Ascending aorta (tissue), 2 donors: ENCODE measurements at regions not wholly inside any gene's neighbourhood (a gene's known extent, or its start where the extent isn't known, plus 50 kb on each side); places are given as distances from the start of the nearest gene placed in this dataset.

Experiments used
- DNase-seq, 2 donors: peaks; one replicate each; pipeline ENCODE4 v3.0.0-alpha.2; 2019; ENCODE audit warnings: low spot score in 2 of 2
- H3K27ac ChIP-seq, 2 donors: fragments of 200-600 bp; sonication (generic); one replicate each; pipeline ENCODE4 v1.5.1; 2016 to 2017; ENCODE audit warnings: mild to moderate bottlenecking in 1 of 2
- H3K27me3 ChIP-seq: fragments of 200-600 bp; sonication (generic); one replicate; pipeline ENCODE4 v1.5.1; 2017
- H3K36me3 ChIP-seq, 2 donors: fragments of 200-600 bp; sonication (generic); one replicate each; pipeline ENCODE4 v1.5.1; 2016
- H3K4me1 ChIP-seq, 2 donors: fragments of 200-600 bp; sonication (generic); one replicate each; pipeline ENCODE4 v1.5.1; 2016 to 2017; ENCODE audit warnings: mild to moderate bottlenecking in 1 of 2
- H3K4me3 ChIP-seq, 2 donors: fragments of 200-600 bp; sonication (generic); one replicate each; pipeline ENCODE4 v1.5.1; 2016 to 2017; ENCODE audit warnings: mild to moderate bottlenecking in 1 of 2
- H3K9me3 ChIP-seq, 2 donors: fragments of 200-600 bp; sonication (generic); one replicate each; pipeline ENCODE4 v1.5.1; 2016
- intact Hi-C: fragments of 100-400 bp; cut with DNase I; formaldehyde crosslinking; loops from one replicate; pipeline ENCODE4 v1.15.1; 2023
- TF ChIP-seq, protein P1 (sequence below), 3 experiments: fragments of 200-600 bp in 2 of 3; fragments of 450-650 bp in 1 of 3; sonication (generic) in 2 of 3; IDR thresholded peaks; one replicate each; pipeline ENCODE4 v1.5.1; 2016 to 2019; ENCODE audit warnings: antibody characterized with exemption in 3 of 3, mild to moderate bottlenecking in 1 of 3, moderate library complexity in 1 of 3

DNA sequence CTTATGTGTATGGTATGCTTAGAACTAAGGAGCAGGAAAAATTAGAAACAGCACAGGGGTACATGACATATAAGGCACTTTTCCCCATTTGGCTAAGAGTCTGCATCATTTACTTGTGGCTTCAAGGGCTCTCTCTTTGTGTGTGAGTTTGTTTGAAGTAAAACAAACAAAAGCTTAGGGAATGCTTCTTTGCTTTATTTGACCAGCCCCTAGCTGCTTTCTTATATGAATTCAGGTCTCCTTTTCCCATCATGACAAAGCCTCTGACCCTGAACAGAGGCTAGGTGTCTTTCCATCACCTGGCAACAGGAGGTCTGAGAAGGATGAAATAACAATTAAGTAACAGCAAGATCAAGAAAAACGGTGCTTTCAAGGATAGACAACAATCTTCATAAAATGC, 643.8 kb upstream of the ADGRL2 start:
- Histone ChIP-seq H3K4me3 (no peak overlapping the region), H3K4me1 (no peaks in the 10 kb centered on the region), H3K27me3 (no peaks in the 10 kb centered on the region), H3K9me3 (no peaks in the 10 kb centered on the region), H3K27ac (no peak overlapping the region), H3K36me3 (no peaks in the 10 kb centered on the region)
- TF ChIP-seq, protein P1, sequence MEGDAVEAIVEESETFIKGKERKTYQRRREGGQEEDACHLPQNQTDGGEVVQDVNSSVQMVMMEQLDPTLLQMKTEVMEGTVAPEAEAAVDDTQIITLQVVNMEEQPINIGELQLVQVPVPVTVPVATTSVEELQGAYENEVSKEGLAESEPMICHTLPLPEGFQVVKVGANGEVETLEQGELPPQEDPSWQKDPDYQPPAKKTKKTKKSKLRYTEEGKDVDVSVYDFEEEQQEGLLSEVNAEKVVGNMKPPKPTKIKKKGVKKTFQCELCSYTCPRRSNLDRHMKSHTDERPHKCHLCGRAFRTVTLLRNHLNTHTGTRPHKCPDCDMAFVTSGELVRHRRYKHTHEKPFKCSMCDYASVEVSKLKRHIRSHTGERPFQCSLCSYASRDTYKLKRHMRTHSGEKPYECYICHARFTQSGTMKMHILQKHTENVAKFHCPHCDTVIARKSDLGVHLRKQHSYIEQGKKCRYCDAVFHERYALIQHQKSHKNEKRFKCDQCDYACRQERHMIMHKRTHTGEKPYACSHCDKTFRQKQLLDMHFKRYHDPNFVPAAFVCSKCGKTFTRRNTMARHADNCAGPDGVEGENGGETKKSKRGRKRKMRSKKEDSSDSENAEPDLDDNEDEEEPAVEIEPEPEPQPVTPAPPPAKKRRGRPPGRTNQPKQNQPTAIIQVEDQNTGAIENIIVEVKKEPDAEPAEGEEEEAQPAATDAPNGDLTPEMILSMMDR (IDR thresholded peaks at IDR 0.05) = no peak
- no peak for DNase-seq
- intact Hi-C loops = no loop called here

DNA sequence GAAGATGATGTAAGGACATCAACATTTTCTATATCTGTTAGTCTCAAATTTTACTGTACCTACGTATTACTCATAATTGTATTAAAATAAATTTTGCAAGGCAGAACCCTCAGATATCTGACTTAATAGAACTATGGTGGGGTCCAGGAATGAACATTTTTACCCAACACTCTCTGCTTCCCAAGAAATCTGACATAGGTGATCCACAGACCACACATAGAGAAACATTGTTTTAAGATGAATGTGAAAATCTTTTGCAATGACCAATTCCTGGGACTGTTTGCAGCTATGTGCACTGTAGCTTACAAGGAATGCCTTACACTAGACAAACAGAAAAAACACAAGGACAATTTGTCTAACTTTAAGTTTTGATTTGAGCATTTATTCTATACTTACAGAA, 645.6 kb upstream of the ADGRL2 start:
- Histone ChIP-seq H3K4me3 (no peak overlapping the region), H3K9me3 (no peaks in the 10 kb centered on the region), H3K27me3 (no peaks in the 10 kb centered on the region), H3K4me1 (no peaks in the 10 kb centered on the region), H3K36me3 (no peaks in the 10 kb centered on the region), H3K27ac (no peak overlapping the region)
- no peak for DNase-seq
- TF ChIP-seq, protein P1 (IDR thresholded peaks at IDR 0.05) = no peak
- intact Hi-C loops = no loop called here

DNA sequence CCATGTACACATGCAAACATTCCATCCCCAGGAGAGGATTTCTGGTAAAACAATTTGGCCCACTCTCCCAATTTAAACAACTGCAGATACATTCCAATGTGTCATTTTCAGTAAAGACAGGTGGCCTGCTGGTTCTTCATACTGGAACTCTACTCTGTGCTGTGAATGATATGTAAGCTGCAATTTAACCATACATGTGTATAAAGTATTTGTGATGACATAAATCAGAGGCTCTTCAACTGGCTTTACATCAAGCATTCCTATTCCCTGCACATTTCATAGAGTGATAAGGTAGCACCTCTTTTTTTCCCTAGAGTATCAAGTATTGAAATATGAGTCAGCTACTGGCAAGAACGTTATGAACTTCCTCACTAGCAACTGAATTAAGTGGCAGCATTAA, 649.5 kb upstream of the ADGRL2 start:
- H3K4me1 ChIP-seq = no peaks in the 10 kb centered on the region
- no peaks in the 10 kb centered on the region for H3K36me3 ChIP-seq
- no peak for DNase-seq
- H3K27ac ChIP-seq = no peak overlapping the region
- no peaks in the 10 kb centered on the region for H3K9me3 ChIP-seq
- intact Hi-C loops = no loop called here
- H3K27me3 ChIP-seq = no peaks in the 10 kb centered on the region
- H3K4me3 ChIP-seq = no peak overlapping the region
- TF ChIP-seq, protein P1 (IDR thresholded peaks at IDR 0.05) = no peak

DNA sequence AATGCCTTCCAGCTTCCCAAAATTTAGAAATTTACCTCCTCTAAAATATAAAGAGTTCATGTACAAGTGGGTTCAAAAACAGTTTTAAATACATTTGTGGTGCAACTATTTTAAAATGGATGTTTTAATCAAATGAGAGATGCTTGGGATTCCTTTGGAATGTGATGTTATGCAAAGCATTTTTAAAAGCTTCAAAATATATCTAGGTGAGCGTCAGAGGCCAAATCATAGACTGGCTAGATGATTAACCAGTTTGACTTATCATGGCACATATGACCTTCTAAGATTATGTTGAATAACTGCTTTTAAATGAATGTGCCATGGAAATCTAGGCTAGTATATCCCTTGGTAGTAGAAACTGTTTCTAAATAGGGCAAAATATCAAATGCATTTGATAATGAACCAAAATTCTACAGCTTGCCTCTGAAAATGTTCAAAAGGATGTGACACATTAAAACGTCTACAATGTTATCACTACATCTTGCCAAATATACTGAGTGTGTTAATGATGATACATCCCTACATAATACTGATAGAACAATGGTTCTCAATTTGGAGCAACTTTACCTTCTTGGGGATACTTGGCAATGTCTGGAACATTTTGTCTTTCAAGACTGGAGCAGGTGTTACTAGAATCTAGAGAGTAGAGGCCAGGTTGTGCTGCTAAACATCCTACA, 650.9 kb upstream of the ADGRL2 start:
- no peaks in the 10 kb centered on the region for H3K36me3 ChIP-seq
- H3K27me3 ChIP-seq = no peaks in the 10 kb centered on the region
- TF ChIP-seq, protein P1 (IDR thresholded peaks at IDR 0.05) = no peak
- DNase-seq = no peak
- H3K9me3 ChIP-seq = no peaks in the 10 kb centered on the region
- no peaks in the 10 kb centered on the region for H3K4me1 ChIP-seq
- H3K27ac ChIP-seq = no peak overlapping the region
- no peak overlapping the region for H3K4me3 ChIP-seq
- intact Hi-C loops = no loop called here

DNA sequence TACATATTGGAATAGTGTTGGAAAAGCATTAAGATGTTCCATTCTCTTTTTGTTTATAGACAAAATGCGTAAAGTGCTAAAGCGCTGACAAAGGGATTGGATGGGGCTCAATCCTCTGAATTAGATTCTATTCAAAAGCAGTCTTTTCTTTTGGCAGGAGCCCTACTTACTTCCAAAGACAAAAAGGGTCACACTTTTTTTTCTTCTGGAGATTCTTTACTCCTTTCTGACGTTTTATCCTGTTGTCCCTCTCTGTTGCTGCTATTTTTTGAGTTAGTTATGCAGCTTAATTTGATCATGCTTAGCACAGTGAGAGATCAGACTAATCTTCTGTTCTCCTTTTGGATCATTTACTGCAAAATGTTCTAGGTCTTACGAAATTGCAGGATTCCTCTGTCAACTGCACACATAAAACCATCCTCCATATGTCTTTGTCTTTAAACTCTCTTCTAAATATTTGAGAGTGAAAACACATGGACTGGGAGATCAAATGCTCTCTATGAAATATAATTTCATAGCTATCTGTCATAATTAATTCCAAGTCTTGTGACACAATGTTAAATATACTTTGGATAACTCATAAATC, 656.4 kb upstream of the ADGRL2 start:
- intact Hi-C loops = no loop called here
- Histone ChIP-seq H3K4me1 (no peaks in the 10 kb centered on the region), H3K27ac (no peak overlapping the region), H3K36me3 (no peaks in the 10 kb centered on the region), H3K27me3 (no peaks in the 10 kb centered on the region), H3K9me3 (no peaks in the 10 kb centered on the region), H3K4me3 (no peak overlapping the region)
- DNase-seq = no peak
- TF ChIP-seq, protein P1 (IDR thresholded peaks at IDR 0.05) = no peak
